C4-2B (cell line): ENCODE measurements at regions not wholly inside any gene's neighbourhood (a gene's known extent, or its start where the extent isn't known, plus 50 kb on each side); places are given as distances from the start of the nearest gene placed in this dataset.

Experiments
- H3K27ac ChIP-seq: fragments of 450-650 bp; 2 replicates; pipeline ENCODE4 v1.5.1; 2017
- CTCF ChIP-seq: fragments of 450-650 bp; conservative IDR thresholded peaks from 2 replicates; pipeline ENCODE4 v1.5.1; 2017; ENCODE audit warnings: mild to moderate bottlenecking
- ZFX ChIP-seq: fragments of 450-650 bp; IDR thresholded peaks from 2 replicates; pipeline ENCODE4 v1.6.1; 2017

- TF ChIP-seq CTCF = no peak
- TF ChIP-seq ZFX = no peak
- no peak overlapping the region for H3K27ac ChIP-seq
These were observed 145.1 kb upstream of the MKLN1 start for GRCh38 chr7:131182446-131183058.

GRCh38 chr7:131183072-131183471 lies 144.6 kb upstream of the MKLN1 start:
- no peak overlapping the region for H3K27ac ChIP-seq
- TF ChIP-seq CTCF = no peak
- no peak for TF ChIP-seq ZFX

- H3K27ac ChIP-seq = no peak overlapping the region
- TF ChIP-seq CTCF (no peak), ZFX (no peak)
These were observed 144.0 kb upstream of the MKLN1 start for GRCh38 chr7:131183611-131184119.

GRCh38 chr7:131186816-131187215 lies 140.9 kb upstream of the MKLN1 start:
- no peak overlapping the region for H3K27ac ChIP-seq
- no peak for TF ChIP-seq CTCF
- TF ChIP-seq ZFX = no peak

- TF ChIP-seq CTCF (no peak), ZFX (no peak)
- H3K27ac ChIP-seq = no peak overlapping the region
These were observed 139.0 kb upstream of the MKLN1 start for GRCh38 chr7:131188367-131189339.

- H3K27ac ChIP-seq = no peak overlapping the region
- TF ChIP-seq ZFX (no peak), CTCF (no peak)
These were observed 138.2 kb upstream of the MKLN1 start for GRCh38 chr7:131189488-131189887.

GRCh38 chr7:131190146-131190545 lies 137.5 kb upstream of the MKLN1 start:
- TF ChIP-seq ZFX (no peak), CTCF (no peak)
- no peak overlapping the region for H3K27ac ChIP-seq
